Glomerular visceral epithelial cell (primary cell): ENCODE measurements at regions not wholly inside any gene's neighbourhood (a gene's known extent, or its start where the extent isn't known, plus 50 kb on each side); places are given as distances from the start of the nearest gene placed in this dataset.

ENCODE experiments used
- DNase-seq: peaks from one replicate; pipeline ENCODE4 v3.0.0-alpha.2; 2016; ENCODE audit errors: extremely low spot score

DNA sequence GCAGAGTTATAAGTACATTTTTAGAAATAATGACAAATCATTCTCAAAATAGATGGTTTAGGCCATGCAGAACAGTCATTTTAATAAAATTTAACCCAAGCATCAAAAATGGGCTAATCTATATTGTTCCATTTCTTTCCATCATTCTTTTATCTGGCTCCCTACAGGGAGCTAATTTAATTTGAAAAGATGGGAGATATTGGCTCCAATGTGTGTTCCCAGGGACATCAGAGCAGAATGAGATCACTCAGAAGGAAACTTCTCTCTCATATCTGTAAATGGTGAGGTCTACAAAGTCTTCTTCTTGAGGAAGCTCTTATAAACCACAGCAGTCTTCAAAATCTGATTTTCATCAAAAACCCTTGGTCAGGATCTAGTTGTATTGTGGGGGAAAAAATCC lies 119.4 kb upstream of the RAB6C start:
- DNase-seq = no peak

DNA sequence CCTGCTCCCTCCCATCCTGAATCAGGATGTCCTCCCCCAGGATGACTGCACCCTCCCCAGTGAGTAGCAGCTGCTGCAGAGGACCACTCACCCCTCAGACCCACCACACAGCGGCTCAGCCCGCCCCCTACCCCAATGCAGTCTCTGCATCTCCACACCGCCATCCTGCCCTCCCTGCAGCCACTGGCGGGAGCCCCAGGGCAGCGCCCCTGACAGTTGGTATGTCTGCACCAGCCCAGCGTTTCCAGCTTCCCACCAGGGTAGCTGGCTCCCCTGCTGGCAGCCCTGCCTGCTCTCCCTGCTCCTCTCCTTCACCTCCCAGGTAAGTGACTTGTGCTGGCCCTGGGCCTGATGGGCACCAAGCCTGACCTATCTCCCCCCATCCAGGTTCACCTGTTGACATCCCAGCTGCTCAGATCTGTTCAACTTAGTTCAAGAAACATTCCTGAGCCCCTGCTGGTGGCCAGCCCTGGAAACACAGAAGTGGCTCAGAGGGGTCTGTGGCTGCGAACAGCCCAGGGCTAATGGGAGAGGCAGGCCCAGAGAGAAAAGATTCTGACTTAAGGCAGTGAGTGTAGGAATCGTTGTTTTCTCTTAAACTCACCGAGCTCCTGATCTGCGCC lies 117.7 kb upstream of the RAB6C start:
- DNase-seq = no peak

DNA sequence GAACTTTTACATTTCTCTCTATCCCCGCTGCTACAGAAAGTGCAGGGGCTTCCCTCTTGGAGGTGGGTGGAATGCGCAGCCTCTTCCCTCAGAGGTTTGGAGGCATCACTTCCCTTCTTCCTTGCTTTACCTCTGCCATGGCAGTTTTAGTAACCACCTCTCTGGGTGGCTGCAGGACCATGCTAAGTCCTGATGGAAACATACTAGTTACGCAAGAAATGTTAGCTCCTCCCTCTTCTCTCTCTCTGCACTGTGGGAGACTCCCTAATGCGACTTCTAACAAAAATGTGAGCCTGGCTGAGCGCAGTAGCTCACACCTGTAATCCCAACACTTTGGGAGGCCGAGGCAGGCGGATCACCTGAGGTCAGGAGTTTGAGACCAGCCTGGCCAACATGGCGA lies 116.8 kb upstream of the RAB6C start:
- DNase-seq = no peak

DNA sequence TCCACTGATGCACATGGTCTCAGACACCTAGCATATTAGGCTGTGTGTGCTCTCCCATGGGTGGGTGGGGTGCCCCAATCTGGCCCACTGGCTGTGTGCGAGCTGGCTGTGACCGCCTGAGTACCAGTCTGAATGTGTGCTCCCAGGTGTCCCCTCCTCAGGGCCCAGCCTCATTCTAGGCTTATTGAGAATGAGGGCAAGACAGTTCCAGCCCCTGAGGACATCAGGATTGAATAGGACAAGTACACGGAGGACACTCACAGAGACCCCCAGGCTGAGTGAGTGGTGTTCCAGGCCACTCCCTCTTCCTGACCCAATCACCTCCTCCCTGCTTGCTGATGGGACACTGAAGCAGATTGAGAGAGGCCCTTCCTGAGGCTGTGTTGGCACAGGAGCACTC lies 116.1 kb upstream of the RAB6C start:
- DNase-seq = no peak

DNA sequence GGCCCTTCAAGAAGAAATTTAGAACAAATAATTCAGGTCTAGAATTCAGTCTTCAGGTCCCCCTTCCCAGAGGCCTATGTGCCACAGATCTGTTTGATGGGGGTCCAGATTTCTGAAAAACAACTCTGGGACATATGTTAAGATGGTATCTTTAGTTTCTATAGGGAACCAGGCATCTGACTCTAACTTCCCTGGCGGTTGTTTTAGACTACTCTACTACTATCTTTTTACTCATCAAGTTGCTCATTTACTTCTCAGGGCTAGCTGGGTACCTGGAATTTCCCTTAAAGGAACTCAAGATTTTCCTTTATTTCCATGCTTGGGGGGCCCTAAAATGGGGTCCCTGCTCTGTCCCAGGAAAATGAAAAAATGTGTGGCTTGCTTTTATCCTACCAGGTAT lies 114.7 kb upstream of the RAB6C start:
- no peak for DNase-seq

DNA sequence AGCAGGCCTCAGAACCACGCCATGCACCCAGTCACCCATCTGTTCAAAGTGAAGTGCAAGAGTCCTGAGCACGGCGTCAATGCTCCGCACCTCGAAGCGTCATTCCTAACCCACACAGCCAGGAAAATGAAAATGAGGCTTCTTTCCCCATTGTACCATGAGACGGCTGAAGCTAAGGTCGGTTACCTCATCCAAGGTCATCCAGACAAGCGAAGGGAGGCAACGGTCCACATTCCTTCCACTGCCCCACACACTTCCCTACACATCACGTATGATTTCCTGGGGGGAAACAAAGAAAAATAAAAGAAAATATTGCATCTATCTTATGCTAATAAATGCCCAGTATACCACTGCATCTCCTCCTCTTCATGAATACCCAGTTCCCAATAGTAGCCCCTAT lies 113.5 kb upstream of the RAB6C start:
- no peak for DNase-seq

DNA sequence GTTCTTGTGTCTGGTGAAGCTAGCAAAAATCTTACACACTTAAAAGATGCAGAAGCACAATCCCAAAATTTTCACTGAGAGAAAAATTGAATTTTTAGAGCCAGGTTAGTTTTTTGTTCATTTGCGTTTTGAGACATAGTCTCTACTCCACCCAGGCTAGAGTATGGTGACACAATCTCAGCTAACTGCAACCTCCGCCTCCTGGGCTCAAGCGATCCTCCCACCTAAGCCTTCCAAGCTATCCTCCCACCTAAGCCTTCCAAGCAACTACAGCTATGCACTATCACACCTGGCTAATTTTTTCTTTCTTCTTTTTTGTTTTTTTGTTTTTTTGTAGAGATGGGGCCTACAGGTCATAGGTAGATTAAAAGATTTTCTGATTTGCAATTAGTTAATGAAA lies 113.1 kb upstream of the RAB6C start:
- DNase-seq = no peak

DNA sequence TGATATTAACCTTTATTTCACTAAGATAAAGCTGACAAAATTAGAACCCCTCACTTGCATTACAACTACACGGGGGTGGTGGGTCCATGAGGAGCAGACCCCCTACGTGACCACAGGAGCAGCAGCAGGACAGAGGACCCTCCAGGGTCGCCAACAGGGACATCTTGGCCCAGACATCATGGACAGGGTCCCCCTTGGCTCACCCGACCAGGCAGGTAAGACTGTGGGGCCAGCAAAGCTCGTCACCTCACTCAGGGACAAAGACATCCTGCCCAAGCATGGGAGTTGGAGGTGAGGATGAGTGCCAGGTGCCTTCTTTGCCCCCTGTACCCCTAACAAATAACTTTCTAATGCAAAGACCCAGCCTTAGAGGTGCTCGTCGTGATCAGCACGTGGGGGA lies 111.3 kb upstream of the RAB6C start:
- no peak for DNase-seq

DNA sequence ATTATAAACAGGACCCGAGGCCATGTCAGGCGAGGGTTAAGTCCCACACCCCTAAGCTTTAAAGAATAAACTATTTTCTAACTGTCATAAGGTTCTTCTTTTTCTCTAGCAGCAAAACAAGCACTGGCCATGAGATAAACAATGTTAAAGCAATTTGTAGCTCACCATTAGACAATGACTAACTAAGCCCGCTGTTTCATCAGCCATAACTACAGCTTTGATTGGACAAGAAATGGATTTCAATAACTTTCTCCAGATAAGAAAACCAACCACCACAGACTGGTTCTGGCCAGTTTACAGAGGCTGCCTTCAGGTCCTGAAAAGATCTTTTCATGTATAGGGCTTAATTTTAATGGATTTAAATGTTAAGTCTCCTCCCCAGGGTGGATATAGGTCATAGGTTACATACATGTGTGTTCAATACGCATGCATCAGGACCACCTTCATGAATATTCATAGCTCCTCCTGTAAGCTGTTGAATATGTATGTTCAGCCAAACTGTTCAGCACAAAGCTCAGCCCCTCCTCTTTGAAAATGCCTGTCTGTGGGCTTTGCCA lies 108.7 kb upstream of the RAB6C start:
- no peak for DNase-seq

DNA sequence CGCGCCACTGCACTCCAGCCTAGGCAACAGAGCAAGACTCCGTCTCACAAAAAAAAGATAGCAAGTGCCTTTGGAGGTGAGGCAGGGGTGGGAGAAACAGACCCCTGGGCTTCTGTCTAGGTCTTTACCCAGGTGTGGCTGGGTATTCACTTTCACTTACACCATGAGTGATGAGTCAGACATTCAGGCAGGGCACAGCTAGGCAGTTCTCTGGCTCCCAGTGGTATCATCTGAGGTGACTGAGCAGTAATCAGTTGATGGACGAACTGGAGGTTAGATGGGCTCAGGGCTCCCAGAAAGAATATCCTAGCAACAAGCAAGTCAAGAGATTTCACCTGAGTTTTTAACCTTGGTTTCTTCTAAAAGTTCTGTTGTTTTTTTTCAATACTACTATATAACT lies 107.0 kb upstream of the RAB6C start:
- no peak for DNase-seq

DNA sequence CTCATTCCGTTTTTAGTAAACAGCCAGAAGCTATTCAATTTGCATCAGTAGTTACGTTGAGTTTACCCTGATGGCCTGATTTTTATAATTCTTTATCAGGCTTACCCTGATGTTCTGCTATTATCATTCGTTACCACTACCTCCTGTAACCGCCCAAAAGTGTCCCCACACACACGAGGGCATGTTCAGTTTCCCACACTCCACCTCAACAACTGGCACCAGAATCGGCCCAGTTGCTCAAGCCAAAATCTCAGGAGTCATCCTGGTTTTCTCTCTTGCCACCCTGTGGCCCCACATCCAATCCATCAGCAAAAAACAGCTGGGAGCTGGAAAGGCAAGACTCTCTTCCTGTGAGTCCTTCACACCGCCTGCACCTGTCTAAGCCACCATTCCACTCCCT lies 102.9 kb upstream of the RAB6C start:
- no peak for DNase-seq

DNA sequence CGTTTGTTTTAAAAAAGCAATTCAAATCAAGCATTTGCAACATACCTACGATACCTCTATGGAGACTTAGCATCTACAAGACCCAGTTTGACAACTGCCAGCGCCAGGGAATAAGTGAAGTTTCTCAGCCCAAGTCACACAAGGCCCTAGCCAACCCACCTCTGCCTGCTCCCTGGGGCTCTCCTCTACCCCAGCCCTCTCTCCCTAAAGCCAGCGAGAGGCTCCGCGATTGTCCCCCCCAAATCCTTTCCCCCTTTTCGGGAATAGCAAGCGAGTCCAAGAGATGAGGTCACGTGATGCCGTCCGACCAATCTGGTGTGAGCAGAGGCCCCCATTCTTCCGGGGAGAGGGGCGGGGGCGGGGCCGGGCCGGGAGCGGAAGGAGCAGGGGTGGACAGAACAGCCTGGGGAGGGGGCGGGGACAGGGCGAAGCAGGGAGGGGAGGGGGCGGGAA lies 102.2 kb upstream of the RAB6C start:
- peak; percentile 11 for DNase-seq

DNA sequence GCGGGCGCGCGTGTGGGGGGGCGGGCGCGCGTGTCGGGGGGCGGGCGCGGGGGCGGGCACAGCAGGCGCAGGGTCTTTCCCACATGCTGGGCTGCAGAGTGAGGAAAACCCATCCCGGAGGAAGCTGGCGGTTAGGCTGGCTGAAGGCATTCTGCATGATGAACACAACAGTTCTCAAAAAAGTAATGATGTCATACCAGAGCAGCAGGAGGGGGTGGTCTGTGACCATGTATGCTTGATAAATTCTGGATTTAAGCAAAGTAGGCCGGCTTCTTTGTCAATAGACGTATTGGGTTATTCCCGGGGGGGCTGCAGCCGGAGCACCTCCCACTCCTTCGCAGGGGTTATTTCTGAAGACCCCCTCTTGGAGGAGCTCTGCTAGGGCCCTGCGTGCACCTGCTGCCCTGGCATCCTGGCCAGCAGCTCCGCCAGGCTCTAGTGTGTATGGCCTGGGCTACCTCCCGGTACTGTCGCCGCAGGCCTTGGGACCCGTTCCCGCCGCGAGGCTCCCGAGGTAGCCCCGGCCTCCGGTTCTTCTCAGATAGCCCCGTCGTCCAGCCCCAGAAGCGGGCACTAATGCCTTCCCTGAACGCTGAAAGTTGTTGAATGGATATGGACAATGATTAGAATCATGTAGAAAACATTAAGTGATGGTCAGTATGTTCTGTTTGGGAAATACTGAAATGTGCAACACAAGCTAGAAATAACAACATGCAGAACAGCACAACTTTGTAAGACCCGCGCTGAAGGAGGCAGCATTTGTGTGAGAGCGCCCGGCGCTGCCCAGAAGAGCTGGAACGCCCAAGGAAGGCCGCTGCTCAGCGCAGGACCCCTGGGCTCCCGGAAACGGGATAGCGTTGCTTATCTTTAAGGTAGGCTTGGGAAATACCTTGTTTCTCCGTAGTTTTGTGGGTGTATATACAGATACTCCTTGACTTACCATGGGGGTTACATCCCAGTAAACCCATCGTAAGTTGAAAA lies 101.4 kb upstream of the RAB6C start:
- DNase-seq = no peak

DNA sequence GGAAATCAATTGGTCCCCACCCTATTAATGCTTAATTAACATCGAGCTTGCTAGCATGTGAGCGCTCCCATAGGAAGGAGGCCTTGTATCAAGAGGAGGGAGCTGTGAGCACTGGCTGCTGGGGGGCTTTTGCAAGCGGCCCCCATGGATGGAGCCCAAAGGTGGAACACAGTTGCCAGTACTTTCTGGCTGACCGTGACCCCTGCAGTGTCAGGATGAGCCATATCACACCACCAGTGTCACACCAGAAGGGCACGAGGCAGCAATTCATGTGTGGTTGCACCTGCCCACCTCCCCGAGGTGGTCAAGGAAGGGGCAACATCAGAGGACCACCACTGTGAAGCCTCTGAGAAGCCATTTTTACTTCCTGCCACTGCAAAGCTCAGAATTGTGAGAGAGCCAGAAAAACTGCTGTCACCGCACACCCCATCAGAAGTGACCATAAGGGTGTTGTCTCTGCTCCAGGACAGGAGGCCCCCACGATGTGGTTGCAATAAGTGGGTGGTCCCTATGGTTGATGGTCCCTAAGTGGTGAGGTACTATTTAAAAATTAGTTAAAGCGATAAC lies 99.8 kb upstream of the RAB6C start:
- DNase-seq = no peak

DNA sequence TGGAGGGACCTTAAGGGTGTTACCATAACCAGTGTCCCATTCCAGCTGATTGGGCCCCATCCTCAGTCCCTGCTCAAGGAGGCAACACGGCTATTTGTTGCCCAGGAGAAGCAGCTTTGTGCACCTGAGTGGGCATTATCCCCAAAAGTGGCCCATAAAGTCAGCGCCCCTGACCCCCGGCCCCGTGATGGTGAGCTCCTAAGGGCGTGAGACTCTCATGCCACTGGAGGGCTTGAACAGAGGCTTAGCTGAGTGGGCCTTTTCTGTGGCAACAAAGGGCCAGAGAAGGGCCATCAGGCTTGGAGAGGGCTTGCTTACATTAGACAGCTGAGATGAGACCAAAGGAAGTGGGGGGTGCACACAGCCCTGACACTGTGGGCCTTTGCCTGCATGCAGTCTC lies 99.2 kb upstream of the RAB6C start:
- DNase-seq = no peak

DNA sequence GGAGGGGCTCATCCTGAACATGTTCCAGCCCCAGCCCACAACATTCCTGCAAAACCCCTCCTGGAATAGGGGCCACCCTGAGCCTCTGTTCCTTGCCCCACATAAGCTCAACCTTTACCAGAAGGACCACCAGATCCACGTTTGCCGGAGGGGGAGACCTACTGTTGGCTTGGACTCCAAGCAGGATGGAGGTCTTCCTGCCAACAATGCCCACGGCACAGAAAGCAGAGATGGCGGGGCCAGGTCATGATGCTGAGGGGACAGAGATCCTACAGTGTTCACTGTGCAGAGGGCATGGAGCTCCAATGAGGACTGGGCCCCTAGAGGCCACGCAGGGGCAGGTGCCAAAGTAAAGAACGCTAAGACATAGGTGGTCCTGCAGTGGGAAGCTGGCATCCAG lies 98.5 kb upstream of the RAB6C start:
- no peak for DNase-seq

DNA sequence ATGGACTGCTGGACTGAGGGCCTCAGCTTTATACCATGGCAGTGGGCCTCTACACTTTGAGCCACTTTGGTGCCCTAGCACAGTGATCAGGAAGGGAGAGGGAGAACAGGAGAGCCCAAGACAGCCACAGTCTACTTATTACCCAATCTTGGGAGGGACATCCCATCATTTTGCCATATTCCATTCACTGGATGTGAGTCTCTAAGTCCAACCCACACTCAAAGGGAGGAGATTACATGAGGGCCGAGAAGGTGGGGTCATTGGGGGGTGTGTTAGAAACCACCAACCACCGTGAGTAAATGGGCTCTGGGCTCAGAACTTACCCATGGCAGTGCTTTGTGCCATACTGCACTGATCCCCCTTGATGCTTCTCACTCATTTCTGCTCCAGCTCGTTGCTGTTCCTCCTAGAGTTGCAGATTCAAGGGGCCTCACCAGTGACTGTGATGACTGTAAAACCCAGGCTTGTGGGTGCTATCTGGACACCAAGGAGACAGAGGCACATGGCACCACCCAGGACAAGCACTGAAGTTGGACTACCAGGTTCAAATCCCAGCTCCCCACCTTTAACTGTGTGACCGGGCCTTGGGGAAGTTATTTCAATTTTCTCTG lies 97.6 kb upstream of the RAB6C start:
- no peak for DNase-seq

DNA sequence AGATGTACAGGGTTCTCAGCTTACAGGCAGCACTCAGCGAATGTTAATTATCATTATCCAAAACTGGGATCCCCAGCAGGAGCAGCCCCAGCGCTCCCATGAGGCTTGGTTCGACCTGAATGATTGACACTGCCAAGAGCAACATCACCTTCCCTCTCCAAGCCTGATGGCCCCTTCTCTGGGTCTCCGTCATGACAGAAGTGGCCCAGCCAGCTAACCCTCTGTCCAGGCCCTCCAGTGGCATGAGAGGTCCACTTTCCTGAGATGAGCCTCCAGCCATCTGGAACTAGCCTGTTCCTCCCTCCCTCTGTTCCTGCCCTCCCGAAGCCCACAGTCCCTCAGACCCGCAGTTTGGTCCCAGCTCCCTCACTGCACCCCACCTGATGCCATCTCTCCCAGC lies 97.0 kb upstream of the RAB6C start:
- no peak for DNase-seq

DNA sequence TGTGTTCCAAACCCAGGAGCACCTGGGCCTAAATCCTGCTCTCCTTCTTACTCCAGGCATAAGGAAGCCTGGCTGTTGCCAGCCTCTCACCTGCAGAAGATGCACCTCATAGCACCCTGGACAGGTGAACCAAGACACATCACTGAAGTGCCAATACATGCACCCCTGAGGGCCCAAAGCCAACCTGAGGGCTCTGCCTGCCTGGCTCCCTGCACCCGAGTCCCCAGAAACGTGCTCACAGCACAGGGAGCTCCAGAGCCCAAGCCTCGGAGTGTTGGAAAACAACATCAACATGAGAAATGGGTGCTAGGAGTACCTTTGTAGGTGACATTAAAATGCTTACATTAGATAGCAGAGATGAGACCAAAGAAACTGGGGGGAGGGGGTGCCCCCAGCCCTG lies 96.3 kb upstream of the RAB6C start:
- no peak for DNase-seq

DNA sequence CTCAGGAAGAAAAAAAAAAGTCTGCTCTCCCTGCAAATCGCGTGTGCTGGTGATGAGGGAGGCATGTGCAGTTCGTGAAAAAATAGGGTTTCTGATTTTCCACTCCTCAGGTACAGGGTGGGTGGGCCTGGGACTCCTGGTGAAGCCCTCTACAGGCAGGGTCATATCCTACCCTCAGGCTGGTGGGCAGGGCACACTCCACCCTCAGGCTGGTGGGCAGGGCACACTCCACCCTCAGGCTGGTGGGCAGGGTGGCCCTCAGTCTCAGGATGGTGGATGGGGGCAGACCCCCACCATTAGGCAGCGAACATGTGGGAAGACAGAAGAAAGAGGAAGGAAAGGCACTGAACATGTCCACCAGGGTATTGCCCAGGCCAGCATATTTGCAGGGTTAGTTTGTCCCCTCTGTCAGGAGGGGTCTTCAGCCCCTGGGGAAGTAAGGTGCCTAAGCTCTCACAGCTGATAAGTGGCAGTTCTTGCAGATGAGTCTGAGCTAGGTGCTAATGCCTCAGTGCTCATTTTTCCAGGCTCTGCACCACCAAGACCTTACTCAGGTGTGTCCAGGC lies 95.2 kb upstream of the RAB6C start:
- no peak for DNase-seq

DNA sequence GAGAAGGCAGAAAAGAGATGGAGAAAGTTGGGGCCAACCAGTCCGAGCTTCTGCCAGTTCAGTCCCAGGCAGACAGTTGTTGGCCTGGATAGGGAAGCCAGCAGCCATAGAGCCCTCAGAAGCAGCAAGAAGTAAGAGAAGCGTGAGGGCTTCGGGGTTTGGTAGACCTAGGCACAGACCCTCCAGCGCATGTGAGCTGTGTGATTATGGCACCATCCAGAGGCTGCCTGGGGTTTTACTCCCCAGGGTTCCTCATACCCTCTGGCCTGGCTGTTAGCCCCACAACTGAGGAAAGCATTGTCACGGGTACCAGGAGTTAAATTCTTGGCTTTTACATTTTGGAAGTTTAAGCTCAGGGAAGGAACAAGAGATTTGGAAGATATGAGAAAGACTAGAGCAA lies 93.7 kb upstream of the RAB6C start:
- no peak for DNase-seq

DNA sequence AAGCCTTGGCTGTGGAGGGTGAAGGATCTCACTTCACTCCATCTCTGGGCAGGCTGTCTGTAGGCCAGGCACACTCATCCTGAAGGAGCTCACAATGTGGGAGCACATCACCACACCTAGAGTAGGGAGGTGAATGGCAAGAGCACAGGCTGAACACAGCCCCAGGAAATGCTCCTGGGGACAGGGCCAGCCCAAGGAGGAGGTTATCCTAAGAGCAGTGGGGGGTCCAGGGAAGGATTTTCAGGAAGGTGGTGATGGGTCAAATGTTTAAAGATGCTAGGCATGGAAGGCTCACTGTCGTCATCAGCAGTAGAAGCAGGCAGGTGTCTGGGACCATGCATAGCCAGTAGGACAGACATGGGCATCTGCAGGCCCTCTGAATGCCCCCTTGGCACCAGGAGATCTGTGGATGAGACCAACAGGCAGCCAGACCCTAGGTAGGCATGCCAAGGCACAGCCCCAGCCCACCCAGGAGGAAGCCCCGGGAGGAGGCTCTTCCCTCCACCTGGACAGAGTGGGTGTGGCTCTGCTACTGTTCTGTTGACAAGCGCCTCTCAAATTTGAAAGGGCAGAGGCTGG lies 91.7 kb upstream of the RAB6C start:
- no peak for DNase-seq
